ENCODE measurements at regions not wholly inside any gene's neighbourhood (a gene's known extent, or its start where the extent isn't known, plus 50 kb on each side); places are given as distances from the start of the nearest gene placed in this dataset.

DNA sequence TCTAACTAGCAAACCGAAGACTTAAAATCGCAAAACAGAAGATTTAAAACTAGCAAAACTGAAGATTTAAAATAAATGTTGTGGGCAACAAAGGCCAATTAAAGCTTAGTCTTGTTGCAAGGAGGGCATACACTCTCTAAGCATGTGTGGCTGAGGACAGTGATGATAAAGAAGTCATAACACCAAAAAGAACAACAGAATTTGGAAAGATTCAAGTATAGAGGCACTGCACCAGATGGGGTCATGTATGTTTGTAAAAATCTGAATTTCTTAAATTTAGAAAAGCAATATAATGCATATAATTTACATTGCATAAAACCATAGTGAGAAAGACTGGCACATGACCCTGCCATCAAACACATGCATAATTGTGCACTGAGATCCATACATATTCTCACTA, 743.8 kb downstream of the TAF11L14 start:
- Histone ChIP-seq H3K4me1 (ENCODE audit: insufficient read depth, low read length) (no peaks in the 10 kb centered on the region), H3K4me3 (ENCODE audit: low read depth in 1 of 2, low read length in 2 of 2) (no peak overlapping the region), H3K36me3 (ENCODE audit: insufficient read depth, low read length) (no peaks in the 10 kb centered on the region), H4K20me1 (ENCODE audit: insufficient read depth, low read length) (no peaks in the 10 kb centered on the region), H3K9ac (ENCODE audit: low read depth, low read length) (no peak overlapping the region), H2AFZ (ENCODE audit: low read depth, low read length) (no peak overlapping the region), H3K79me2 (ENCODE audit: insufficient read depth, low read length) (no peaks in the 10 kb centered on the region), H3K9me3 (ENCODE audit: insufficient read depth, low read length, severe bottlenecking) (no peaks in the 10 kb centered on the region), H3K4me2 (ENCODE audit: insufficient read depth, low read length) (no peak overlapping the region), H3K27me3 (ENCODE audit: insufficient read depth, low read length, poor library complexity) (no peaks in the 10 kb centered on the region), H3K27ac (ENCODE audit: low read length) (no peak overlapping the region)
- DNase-seq (no peak), ATAC-seq (ENCODE audit: insufficient read depth, low read depth) (no peak)
- no peak for TF ChIP-seq EZH2 (IDR thresholded peaks at IDR 0.05; ENCODE audit: borderline replicate concordance, low read depth, low read length, severe bottlenecking)
- TF ChIP-seq, protein P1, sequence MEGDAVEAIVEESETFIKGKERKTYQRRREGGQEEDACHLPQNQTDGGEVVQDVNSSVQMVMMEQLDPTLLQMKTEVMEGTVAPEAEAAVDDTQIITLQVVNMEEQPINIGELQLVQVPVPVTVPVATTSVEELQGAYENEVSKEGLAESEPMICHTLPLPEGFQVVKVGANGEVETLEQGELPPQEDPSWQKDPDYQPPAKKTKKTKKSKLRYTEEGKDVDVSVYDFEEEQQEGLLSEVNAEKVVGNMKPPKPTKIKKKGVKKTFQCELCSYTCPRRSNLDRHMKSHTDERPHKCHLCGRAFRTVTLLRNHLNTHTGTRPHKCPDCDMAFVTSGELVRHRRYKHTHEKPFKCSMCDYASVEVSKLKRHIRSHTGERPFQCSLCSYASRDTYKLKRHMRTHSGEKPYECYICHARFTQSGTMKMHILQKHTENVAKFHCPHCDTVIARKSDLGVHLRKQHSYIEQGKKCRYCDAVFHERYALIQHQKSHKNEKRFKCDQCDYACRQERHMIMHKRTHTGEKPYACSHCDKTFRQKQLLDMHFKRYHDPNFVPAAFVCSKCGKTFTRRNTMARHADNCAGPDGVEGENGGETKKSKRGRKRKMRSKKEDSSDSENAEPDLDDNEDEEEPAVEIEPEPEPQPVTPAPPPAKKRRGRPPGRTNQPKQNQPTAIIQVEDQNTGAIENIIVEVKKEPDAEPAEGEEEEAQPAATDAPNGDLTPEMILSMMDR (IDR thresholded peaks at IDR 0.05; ENCODE audit: borderline replicate concordance, extremely low read depth, low read length, poor library complexity, severe bottlenecking), result no peak

DNA sequence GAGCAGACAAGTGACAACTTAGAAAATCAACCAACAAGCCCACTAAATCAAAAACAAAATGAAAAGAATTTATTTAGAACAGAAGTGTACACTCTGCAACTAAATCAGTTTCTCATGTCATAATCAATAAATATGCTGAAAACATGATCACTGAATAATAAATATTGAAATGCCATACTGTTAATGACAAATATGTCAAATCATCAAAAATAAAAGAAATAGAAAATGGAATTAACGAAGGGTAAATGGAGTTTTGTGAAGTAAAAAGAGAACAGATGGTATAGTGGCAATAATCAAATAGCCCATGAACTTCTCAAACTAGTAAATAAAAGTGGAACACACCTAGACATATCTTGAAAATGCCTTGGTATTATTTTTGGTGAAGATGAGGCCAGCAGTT, 744.9 kb downstream of the TAF11L14 start:
- H3K9ac ChIP-seq (ENCODE audit: low read depth, low read length), result no peak overlapping the region
- no peaks in the 10 kb centered on the region for H3K27me3 ChIP-seq (ENCODE audit: insufficient read depth, low read length, poor library complexity)
- H3K4me1 ChIP-seq (ENCODE audit: insufficient read depth, low read length), result no peaks in the 10 kb centered on the region
- H3K4me2 ChIP-seq (ENCODE audit: insufficient read depth, low read length), result no peak overlapping the region
- no peak overlapping the region for H3K4me3 ChIP-seq (ENCODE audit: low read depth in 1 of 2, low read length in 2 of 2)
- DNase-seq (no peak), ATAC-seq (ENCODE audit: insufficient read depth, low read depth) (no peak)
- H3K79me2 ChIP-seq (ENCODE audit: insufficient read depth, low read length), result no peaks in the 10 kb centered on the region
- no peaks in the 10 kb centered on the region for H3K9me3 ChIP-seq (ENCODE audit: insufficient read depth, low read length, severe bottlenecking)
- TF ChIP-seq EZH2 (IDR thresholded peaks at IDR 0.05; ENCODE audit: borderline replicate concordance, low read depth, low read length, severe bottlenecking), result no peak
- TF ChIP-seq, protein P1 (IDR thresholded peaks at IDR 0.05; ENCODE audit: borderline replicate concordance, extremely low read depth, low read length, poor library complexity, severe bottlenecking), result no peak
- H2AFZ ChIP-seq (ENCODE audit: low read depth, low read length), result no peak overlapping the region
- H3K36me3 ChIP-seq (ENCODE audit: insufficient read depth, low read length), result no peaks in the 10 kb centered on the region
- no peaks in the 10 kb centered on the region for H4K20me1 ChIP-seq (ENCODE audit: insufficient read depth, low read length)
- H3K27ac ChIP-seq (ENCODE audit: low read length), result no peak overlapping the region

GRCh38 chr5:18380729-18381362, 746.6 kb downstream of the TAF11L14 start:
- H3K4me2 ChIP-seq (ENCODE audit: insufficient read depth, low read length), result no peak overlapping the region
- TF ChIP-seq, protein P1 (IDR thresholded peaks at IDR 0.05; ENCODE audit: borderline replicate concordance, extremely low read depth, low read length, poor library complexity, severe bottlenecking), result no peak
- no peak for TF ChIP-seq EZH2 (IDR thresholded peaks at IDR 0.05; ENCODE audit: borderline replicate concordance, low read depth, low read length, severe bottlenecking)

More at GRCh38 chr5:18380729-18381362, 746.6 kb downstream of the TAF11L14 start:
- no peaks in the 10 kb centered on the region for H3K9me3 ChIP-seq (ENCODE audit: insufficient read depth, low read length, severe bottlenecking)
- H3K79me2 ChIP-seq (ENCODE audit: insufficient read depth, low read length), result no peaks in the 10 kb centered on the region
- no peak for ATAC-seq (ENCODE audit: insufficient read depth, low read depth)
- H3K9ac ChIP-seq (ENCODE audit: low read depth, low read length), result no peak overlapping the region
- H4K20me1 ChIP-seq (ENCODE audit: insufficient read depth, low read length), result no peaks in the 10 kb centered on the region
- no peak for DNase-seq
- H3K4me1 ChIP-seq (ENCODE audit: insufficient read depth, low read length), result no peaks in the 10 kb centered on the region
- H3K27ac ChIP-seq (ENCODE audit: low read length), result no peak overlapping the region
- no peak overlapping the region for H2AFZ ChIP-seq (ENCODE audit: low read depth, low read length)
- no peak overlapping the region for H3K4me3 ChIP-seq (ENCODE audit: low read depth in 1 of 2, low read length in 2 of 2)
- H3K27me3 ChIP-seq (ENCODE audit: insufficient read depth, low read length, poor library complexity), result no peaks in the 10 kb centered on the region
- H3K36me3 ChIP-seq (ENCODE audit: insufficient read depth, low read length), result no peaks in the 10 kb centered on the region

Measured in DND-41 (cell line).